Ammon's horn (tissue), 1 donor: ENCODE measurements at regions not wholly inside any gene's neighbourhood (a gene's known extent, or its start where the extent isn't known, plus 50 kb on each side); places are given as distances from the start of the nearest gene placed in this dataset.

Source experiments
- DNase-seq: peaks from one replicate; pipeline ENCODE4 v3.0.0-alpha.2; 2016; ENCODE audit warnings: low spot score

DNA sequence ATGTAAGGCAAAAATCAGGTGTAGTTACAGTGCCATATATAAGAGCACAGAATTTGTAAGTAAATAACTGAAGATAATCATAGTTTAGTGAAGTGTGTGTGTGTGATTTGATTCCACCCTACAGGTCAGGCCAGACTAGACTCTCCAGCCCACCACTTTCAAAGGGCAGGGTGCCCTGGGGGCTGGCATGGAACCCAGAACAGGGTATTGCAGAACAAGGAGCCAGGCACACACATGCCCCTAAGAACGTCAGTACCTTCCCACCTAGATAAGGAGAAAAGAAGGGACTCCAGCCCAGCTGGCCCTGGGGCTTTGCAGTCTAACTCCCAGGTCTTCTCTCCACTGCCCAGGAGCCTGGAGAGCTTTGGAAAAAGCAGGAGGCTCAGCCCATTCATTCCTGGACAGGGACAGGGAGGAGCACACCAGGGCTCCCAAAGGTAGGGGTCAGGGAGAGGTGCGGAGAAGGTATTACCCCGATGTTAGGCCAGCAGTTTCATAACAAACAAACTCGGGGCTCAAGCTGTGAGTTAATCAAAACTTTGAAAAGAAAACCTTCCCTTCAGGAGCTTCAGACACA is 149.7 kb upstream of the VANGL1 start:
- no peak for DNase-seq

DNA sequence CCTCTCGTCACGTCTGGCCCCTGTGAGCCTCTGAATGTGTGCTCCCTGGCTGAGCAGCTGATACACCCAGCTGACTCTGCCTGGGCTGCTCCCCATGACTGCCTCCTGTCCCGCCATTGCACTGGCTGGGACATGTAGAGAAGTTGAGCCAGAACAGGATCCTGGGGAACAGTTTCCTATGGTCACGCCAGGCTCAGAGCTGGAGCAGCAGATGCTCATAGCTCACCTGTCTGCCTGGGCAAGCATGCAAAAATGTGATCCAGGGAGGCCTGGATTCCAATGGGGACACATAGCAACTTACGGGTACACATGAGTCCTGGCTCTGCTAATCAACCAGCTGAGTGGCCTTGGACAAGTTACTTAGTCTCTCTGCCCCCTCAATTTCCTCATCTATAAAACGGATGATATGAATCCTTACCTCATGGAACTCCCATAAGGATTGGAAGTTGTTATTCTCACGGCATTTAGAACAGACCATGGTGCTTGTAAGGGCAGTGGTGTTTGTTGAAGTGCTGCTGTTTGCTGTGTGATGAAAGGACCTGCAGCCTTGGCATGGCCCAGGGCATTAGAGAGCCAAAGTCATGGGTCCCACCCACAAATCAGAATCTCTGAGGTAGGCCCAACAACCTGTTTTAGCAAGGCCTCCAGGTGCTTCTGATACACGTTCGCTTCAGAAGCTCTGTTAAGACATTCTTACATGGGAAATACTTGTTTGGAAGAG is 150.3 kb upstream of the VANGL1 start:
- no peak for DNase-seq

DNA sequence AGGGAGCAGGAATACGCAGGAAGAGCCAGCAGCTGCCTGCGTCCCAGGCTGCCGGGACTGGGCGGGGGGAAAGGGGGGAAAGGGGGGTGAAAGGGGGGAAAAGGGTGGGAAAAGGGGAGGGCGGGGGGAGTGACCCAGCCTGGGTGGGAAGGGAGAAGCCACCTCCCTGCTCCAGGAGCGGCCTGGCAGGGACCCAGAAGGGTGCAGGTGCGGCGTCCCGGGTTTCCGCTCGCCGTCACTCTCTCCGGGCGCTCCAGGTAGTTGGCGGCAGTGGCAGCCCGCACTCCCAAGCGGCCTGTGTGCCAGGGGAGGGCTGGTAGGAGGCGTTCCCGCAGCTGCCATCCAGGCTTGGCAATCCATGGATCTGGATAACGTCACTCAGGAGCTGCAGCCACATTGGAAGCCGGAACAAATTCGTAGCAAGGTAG is 141.0 kb upstream of the NGF start:
- peak; percentile 35 for DNase-seq

DNA sequence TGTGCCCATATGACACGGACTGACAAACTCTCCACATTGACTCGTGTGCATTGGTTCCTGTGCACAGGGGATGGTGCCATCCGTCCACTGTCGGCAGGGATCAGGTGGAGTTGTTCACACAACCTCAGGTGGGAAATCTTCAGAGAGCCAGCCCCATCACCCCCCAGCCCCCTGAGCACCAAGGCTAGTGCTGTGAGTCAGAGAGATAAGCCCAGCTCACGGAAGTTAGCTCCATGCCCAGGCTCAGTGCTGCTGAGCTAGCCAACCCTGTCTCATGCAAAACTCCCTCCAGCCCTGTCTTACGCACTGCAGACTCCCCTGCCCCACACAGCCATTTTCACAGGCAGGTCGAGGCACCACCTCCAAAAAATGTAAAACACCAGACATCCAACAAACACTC is 139.0 kb upstream of the NGF start:
- DNase-seq: no peak

DNA sequence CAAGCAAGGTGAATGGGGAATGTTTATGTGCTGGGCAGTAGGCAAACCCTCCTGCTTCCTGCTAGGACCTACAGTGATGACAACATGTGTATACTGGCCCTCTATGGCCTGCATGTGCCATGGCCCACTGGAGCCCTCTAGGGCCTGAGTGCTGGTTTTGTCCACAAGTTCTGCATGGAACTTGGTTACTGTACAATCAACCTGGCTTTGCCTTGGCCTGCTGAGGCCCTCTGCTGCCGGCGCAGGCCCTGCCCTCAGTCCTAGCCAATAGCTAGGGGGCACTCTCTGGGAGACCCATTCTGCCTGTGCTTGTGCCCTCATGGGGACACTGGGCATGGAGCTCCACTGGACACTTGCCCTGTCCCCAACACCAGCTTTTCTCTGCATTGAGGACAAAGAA is 138.6 kb upstream of the NGF start:
- no peak for DNase-seq

DNA sequence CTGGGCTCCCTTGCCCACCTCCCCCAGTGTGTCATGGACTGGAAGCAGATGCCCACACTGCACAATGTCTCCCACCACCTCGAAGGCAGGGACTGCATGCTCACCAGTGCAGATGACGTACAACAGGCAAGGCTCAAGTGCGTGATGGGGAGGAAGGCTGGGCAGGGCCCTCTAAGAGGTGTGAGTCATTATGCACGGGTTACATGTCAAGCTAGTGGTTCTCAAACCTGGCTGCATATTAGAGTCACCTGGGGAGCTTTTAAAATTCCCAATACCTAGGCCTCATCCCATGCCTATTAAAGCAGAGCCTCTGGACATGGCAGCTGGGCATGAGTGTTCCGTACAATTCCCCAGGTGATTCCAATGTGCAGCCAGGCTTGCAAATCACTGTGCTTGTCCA is 137.9 kb upstream of the NGF start:
- DNase-seq: no peak

DNA sequence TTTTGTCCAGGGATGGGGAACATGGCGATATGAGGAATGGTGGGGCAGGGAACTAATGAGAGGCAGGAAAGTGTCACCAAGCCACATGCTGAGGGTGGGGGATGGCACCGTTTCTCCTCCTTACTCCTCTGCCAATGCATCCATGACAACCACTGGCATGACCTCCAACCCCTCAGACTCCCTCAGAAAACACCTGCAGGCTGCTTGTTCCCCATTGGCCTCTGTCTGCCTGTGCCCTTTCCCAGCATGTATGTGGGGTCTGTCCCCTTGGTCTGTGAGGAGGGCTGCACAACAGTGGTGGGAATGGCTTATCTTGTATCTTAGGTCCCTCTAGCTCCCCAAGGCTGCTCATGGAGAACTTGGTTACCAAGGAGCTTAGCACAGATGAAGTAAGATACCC is 137.2 kb upstream of the NGF start:
- no peak for DNase-seq

DNA sequence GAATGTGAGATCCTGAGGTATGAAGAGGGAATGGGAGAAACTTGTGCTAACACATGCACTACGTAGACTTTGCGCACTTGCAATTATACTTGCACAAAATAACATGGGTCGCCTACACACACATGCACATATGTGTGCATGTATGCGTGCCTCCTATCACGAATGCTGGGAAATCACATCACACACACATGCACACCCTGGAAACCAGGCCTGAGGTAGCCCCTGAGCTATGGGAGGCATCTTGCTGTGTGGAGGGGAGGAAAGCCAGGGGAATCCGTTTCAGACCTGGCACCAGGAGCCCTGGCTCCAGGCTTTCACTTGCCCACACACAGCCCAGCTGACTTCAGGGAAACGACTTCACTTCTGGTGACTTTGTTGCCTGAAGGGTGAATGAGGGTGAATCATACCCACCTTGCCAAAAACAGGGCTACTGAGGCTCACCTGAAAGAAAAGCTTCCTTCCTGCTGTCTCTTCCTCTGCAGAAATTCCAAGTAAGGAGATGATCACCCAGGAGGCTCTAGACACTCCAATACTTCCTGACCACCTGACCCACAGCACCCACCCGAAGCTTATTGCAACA is 136.0 kb upstream of the NGF start:
- no peak for DNase-seq

DNA sequence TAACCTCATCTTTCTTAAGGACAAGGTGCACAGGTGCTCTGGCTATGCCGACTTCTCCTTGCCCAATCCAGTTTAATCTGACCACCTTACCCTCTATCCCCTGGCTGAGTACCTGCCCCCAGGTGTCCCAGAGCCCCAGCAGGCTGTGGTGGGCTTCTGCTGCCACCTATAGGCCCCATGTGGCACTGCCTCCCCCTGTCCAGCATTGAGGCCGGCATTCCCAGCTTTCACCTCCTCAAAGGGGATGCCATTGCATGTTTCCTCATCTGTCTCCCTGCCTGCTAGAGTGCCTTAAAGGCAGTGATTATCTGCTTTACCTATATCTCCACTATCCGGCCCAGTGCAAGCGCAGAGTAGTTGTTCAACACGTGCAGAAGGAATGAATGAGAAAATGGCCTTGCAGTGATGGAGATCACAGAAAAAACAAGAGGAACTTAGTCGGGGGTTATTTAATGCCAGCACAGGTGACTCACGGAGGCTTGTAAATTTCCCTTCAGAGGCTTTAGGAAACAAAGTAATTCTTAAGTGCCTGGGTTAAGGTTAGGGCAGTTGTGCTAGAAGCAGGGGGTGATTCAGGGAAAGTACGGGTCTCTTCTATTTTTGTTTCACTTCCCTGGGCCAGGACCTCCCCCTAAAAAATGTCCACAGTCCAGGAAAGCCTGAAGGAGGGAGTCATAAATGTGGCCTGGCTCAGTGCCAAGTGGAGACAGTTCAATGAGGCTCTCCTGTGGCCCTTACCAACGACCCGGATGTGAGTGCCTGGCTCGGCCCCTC is 131.8 kb upstream of the NGF start:
- DNase-seq: peak; percentile 23

DNA sequence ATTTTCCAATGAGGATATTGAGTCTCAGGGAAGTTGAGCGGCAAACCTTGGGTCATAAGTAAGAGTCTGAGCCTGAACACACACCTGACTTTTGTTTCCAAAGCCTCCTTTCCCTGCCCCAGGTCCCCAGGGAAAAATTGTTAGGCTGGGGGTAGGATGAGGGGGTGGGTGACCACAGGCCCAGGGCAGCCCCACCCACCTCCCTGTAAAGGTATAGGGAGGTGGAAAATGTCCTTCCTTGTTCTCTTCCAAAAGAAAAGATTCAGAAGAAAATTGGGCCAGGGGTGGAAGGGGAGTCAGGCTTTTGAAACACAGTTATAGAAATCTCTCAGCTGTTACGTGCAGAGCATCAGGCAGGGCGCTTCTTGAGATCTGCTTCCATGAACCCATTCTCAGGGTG is 129.7 kb upstream of the NGF start:
- DNase-seq: no peak

DNA sequence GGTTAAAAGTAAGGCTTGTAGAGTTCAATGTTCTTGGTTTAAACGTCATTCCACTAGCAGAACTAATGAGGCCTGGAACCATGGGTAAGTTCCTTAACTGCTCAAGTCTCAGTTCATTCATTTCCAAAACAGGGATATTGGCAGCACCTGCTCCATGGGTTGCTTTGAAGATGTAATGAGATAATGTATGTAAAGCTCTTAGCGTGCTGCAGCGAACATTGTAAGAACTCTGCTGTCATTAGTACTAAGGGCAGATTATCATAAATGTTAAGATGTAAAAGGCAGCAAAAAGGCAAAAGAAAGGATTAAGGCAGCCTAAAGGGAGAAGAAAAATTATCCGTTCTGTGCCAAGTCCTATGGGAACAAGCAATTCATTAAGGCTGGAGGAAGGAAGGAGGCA is 129.1 kb upstream of the NGF start:
- no peak for DNase-seq

DNA sequence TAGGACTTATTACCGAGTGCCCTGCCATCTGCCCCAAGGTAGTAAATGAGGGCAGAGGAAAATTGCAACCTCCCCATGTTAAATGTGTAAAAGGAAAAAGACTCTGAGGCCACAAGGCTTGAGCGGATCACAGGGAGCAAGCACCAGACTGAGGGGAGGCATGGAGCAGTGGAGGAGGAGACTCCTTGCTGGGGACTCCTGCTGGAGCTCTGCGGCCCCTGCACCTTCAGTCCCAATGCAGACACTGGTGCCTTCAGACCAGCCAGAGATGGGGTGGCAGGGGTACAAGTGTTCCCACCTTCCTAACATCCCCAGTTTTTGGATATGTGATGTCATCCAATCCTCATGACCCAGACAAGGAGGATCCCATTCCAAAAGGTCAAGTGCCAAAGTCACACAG is 128.4 kb upstream of the NGF start:
- no peak for DNase-seq

DNA sequence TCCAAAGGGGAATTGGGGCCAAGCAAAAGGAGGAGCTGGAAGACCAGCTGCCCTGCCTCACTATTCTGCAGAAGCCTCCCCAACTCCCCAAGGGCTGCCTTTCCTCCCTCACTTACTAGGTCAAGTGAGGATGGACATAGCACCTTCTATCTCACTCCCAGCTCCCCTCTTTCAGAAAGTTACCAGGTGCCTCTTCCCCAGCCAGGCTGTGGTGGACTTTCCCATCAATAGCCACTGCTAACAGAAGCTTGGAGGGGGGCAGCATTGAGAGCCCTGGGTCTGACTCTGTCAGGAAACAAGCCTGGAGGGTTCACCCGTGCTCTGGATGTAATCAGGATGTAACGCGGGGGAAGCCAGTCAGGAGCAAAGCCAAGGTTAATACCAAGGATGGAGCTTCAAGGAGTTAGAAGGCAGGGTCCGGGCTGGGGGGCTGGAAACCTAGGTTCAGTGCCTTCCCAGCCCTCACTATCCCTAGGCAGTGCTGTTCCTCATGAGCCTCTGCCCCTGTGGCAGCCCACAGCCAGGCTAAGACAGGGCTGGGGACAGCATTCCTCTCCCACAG is 127.8 kb upstream of the NGF start:
- DNase-seq: no peak

DNA sequence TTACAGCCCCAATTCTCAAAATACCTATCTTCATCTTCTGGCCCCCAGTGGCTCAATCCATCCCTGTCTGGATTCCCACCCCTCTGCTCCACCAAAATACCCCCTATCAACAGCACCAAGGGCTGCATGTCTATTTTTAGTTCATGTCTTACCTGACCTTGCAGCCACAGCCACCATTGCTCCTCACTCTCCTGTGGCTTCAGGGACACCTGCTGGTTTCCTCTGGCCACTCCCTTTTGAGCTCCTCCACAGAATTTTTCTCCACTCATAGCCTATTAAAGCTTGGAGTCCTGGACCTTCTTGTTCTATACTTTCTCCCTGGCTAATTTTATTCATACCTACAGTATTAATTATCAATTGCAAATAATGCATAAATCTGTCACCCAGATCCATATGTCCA is 125.3 kb upstream of the NGF start:
- no peak for DNase-seq

DNA sequence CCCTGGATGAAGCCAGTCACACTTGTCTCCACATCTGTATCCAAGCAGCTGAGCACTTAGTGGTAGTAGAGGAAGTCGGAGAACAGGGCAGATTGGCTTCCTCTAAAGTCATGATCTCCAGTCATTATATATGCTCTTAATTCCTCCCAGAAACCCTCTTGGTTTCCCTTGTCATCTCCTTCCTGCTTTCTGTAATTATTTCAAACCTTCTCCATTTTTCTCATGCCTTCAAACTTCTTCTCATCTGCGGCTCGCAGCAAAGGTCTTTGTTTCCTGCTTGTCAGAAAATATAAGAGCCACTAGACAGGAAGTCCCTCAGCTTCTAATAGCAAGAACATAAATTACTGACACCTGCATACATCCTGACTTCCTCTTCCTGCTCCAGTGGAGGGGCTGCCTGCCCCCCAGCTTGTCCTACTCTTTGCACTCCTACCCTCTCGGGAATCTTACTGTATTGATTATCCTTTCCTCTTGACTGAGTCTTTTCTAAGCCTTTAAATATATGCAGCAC is 124.6 kb upstream of the NGF start:
- DNase-seq: no peak

DNA sequence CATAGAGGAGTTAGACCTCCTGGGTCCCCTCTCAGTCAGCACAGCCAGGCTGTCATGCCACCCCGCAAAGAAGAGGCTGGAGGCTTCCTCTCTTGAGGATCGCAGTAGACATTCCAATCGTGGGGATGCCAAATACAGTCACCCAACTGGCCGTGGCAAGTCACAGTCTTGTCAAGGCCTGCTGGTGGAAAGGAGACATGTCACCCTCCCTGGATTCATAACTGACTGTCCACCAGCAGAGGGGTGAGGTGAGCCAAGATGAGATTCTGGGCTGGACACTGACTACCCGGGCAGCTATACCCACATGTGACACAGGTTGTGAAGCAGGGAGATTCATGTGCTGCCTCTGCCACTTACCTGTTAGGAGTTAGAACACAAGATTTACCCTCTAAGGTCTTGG is 123.5 kb upstream of the NGF start:
- no peak for DNase-seq

DNA sequence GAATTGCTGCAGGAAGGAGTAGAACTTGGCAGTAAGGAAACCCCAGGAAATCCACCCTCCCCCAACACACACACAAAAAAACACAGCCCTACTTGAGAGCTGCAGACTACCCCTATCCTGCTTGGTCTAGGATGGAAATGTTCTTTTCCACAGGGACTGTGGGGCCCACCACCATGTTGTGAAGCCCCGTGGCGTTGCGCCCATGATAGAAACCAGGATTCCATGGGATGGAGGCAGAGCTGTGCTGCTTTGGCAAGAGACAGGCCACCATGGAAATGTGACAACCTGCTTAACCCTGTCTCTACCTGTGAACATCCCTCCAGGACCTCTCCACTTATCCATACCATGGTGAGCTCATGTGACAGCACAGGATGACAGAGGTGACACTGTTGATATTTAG is 121.1 kb upstream of the NGF start:
- no peak for DNase-seq

DNA sequence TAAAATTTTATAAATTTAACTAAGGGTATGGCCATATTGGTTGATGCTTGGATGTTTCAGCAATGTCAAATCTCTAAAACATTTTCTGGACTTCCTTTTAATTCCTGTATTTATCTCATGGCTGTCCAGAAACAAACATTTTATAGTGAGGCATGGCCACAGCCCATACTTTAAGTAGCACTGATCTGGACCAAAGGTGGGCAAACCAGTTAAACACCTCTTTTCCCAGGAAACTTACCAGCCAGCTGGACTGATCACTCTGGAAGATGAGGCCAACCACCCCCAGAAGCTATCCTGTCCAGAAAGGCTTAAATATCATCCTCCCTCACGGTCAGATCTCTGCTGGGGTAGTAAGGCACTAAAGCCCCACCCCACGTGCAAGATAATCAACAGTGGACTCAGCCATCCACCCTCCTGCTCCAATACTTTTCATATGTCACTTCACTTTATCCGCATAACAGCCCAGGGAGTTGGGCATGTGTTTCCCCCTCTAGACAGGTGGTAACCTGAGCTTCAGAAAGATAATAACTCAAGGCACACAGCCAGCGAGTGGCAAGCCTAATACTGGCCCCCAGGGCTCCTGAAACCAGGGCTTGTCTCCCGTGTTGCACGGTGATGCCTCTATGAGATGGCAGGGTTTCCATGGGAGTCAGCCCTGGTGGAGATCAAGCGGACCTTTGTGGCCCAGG is 120.5 kb upstream of the NGF start:
- DNase-seq: no peak

DNA sequence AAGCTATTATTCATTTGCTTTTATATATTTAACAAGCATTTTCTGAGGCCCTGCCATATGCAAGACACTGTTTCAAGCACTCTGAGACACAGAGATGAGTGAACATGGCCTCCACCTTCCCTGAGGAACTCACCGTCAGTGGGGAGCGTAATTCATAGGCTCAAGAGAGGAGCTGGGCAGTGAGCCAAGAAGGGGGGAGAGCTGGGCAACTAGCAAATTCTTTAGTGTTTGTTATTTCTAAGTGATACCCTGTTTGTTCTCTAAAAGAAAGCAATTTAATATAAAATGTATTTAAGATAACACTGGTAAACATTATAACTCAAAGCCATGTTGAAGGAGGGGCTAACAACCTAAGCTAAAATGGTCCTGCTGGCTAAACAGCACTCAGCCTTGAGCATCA is 119.2 kb upstream of the NGF start:
- no peak for DNase-seq

DNA sequence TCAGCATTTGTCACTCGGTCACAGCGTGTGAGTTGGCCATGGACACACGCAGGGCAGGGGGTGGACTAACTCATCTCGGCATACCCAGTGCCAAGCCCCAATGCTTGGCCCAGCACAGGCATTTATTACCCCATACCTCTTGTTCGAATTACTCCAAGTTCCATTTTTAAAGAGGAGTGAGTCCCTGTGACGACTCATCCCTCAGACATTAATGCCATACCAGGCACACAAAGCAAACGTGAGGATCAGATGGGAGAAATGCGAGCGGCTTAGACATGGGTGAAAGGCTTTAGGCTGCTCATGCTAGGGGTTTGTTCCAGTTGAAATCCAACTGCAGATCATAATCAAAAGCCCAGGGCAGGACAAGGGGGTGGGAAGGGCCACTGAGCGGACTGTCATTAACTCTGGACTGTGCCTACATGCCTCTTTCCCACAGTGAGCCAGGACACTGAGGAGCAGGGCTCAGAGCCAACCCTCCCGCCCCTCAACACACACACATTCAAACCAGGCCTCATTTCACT is 118.5 kb upstream of the NGF start:
- no peak for DNase-seq

DNA sequence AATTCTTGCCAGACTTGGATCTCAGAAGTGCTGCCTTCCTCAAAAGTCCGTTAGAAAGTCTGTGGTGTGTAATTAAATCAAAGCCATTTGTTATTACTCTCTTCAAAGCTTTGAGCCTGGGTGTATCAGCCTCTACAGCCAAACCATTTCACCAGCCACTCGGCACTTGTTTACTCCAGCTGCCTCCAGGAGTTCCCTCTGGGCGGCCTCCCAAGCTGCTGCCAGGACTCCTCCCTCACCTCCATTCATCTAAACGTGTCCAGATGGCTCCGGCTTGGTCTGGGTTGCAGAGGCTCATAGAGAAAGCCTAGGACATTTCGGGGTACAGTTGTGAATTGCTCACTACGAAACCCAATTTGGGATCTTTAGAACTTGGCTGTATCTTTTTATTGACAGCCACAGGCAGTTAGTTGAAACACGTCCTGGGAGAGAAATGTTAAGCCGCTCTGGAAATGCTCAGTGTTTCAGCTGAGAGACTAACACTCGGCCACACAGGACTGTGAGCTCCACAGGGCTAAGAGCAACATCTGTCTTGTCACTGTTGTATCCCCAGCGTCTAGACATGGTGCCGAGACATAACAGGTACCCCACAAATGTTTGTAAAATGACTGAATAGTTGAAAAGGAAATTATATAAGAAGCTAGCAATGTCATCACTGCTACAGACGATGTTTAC is 116.9 kb upstream of the NGF start:
- no peak for DNase-seq
